ENCODE measurements at regions not wholly inside any gene's neighbourhood (a gene's known extent, or its start where the extent isn't known, plus 50 kb on each side); places are given as distances from the start of the nearest gene placed in this dataset.

GRCh38 chr18:66048406-66048805 lies 297.6 kb downstream of the CDH7 start:
- Histone ChIP-seq H3K9me3 (ENCODE audit: control insufficient read depth, insufficient read depth, low read length) (peaks cover 7% of the 10 kb centered on the region), H3K4me3 (ENCODE audit: low read depth, low read length) (no peak overlapping the region), H3K27me3 (ENCODE audit: control insufficient read depth, insufficient read depth, low read length) (no peaks in the 10 kb centered on the region), H3K27ac (ENCODE audit: low read depth, low read length) (no peak overlapping the region)
- POLR2A ChIA-PET, result no interaction called here
- CTCF ChIA-PET, result no interaction called here
- DNase-seq (ENCODE audit: low read depth, low spot score), result no peak
- no peak for TF ChIP-seq CTCF (IDR thresholded peaks at IDR 0.05; ENCODE audit: low read depth, low read length)

GRCh38 chr18:66046032-66046602 lies 295.3 kb downstream of the CDH7 start:
- Histone ChIP-seq H3K9me3 (ENCODE audit: control insufficient read depth, insufficient read depth, low read length) (peaks cover 2% of the 10 kb centered on the region; the same call in 1 of the 2 replicates), H3K4me3 (ENCODE audit: low read depth, low read length) (no peak overlapping the region), H3K27me3 (ENCODE audit: control insufficient read depth, insufficient read depth, low read length) (no peaks in the 10 kb centered on the region), H3K27ac (ENCODE audit: low read depth, low read length) (no peak overlapping the region)
- CTCF ChIA-PET, result interaction anchor here (0.6 kb wide), 1 partner anchor 510 kb away, joined by 4 read pairs; no protein-coding TSS in a partner anchor
- DNase-seq (ENCODE audit: low read depth, low spot score), result no peak
- POLR2A ChIA-PET, result no interaction called here
- no peak for TF ChIP-seq CTCF (IDR thresholded peaks at IDR 0.05; ENCODE audit: low read depth, low read length)

GRCh38 chr18:66043009-66043408 lies 292.2 kb downstream of the CDH7 start:
- Histone ChIP-seq H3K27ac (ENCODE audit: low read depth, low read length) (no peak overlapping the region), H3K9me3 (ENCODE audit: control insufficient read depth, insufficient read depth, low read length) (peaks cover 2% of the 10 kb centered on the region; the same call in 1 of the 2 replicates), H3K4me3 (ENCODE audit: low read depth, low read length) (no peak overlapping the region), H3K27me3 (ENCODE audit: control insufficient read depth, insufficient read depth, low read length) (no peaks in the 10 kb centered on the region)
- POLR2A ChIA-PET, result no interaction called here
- no peak for TF ChIP-seq CTCF (IDR thresholded peaks at IDR 0.05; ENCODE audit: low read depth, low read length)
- CTCF ChIA-PET, result no interaction called here
- DNase-seq (ENCODE audit: low read depth, low spot score), result no peak

- Histone ChIP-seq H3K27me3 (ENCODE audit: control insufficient read depth, insufficient read depth, low read length) (no peaks in the 10 kb centered on the region), H3K4me3 (ENCODE audit: low read depth, low read length) (no peak overlapping the region), H3K9me3 (ENCODE audit: control insufficient read depth, insufficient read depth, low read length) (peaks cover 9% of the 10 kb centered on the region), H3K27ac (ENCODE audit: low read depth, low read length) (no peak overlapping the region)
- TF ChIP-seq CTCF (IDR thresholded peaks at IDR 0.05; ENCODE audit: low read depth, low read length), result no peak
- POLR2A ChIA-PET, result no interaction called here
- DNase-seq (ENCODE audit: low read depth, low spot score), result no peak
- CTCF ChIA-PET, result no interaction called here
Observed at GRCh38 chr18:66013969-66014368, 263.2 kb downstream of the CDH7 start.

GRCh38 chr18:66011916-66012315 lies 261.1 kb downstream of the CDH7 start:
- ChIA-PET POLR2A (no interaction called here), CTCF (no interaction called here)
- TF ChIP-seq CTCF (IDR thresholded peaks at IDR 0.05; ENCODE audit: low read depth, low read length), result no peak
- no peak for DNase-seq (ENCODE audit: low read depth, low spot score)
- H3K27ac ChIP-seq (ENCODE audit: low read depth, low read length), result no peak overlapping the region
- H3K4me3 ChIP-seq (ENCODE audit: low read depth, low read length), result no peak overlapping the region
- peaks cover 11% of the 10 kb centered on the region for H3K9me3 ChIP-seq (ENCODE audit: control insufficient read depth, insufficient read depth, low read length)
- no peaks in the 10 kb centered on the region for H3K27me3 ChIP-seq (ENCODE audit: control insufficient read depth, insufficient read depth, low read length)

Data from AG04450 (cell line).